SK-N-SH (cell line): ENCODE measurements at regions not wholly inside any gene's neighbourhood (a gene's known extent, or its start where the extent isn't known, plus 50 kb on each side); places are given as distances from the start of the nearest gene placed in this dataset.

ENCODE experiments used
- CTCF ChIA-PET: fragments of 300-600, 350-600 bp; formaldehyde crosslinking; extraction: SDS; loops from one replicate; lab custom pipeline; 2021; lab: Yijun Ruan, JAX
- POLR2A ChIA-PET: fragments of 350-600 bp; sonication (Branson Sonifier 250); formaldehyde crosslinking; extraction: SDS; loops from one replicate; lab custom pipeline; 2020; ENCODE audit warnings: antibody characterized with exemption, inconsistent platforms; lab: Yijun Ruan, JAX
- DNase-seq: peaks from one replicate; pipeline ENCODE4 v3.0.0; 2012
- H2AFZ ChIP-seq: fragments of 200-600 bp; sonication (generic); 2 replicates; pipeline ENCODE4 v1.8.1; 2016; ENCODE audit warnings: antibody characterized with exemption, mild to moderate bottlenecking, low read depth
- H3F3A ChIP-seq: fragments of 200-600 bp; sonication (generic); replicated peaks from 2 replicates; pipeline ENCODE3; 2016; ENCODE audit warnings: antibody characterized with exemption, mild to moderate bottlenecking; ENCODE audit not compliant: insufficient read depth
- H3K27ac ChIP-seq, 2 experiments: fragments of 200-500 bp in 1 of 2; fragments of 200-600 bp in 1 of 2; sonication (Bioruptor generic) in 1 of 2; sonication (generic), shearing (Covaris generic) in 1 of 2; 2 replicates each; pipeline versions ENCODE4 v1.5.1 to v1.6.1; 2014 to 2016; ENCODE audit warnings: low read depth in 2 of 2, inconsistent platforms in 1 of 2, low read length in 1 of 2, mild to moderate bottlenecking in 1 of 2, mixed read lengths in 1 of 2
- H3K27me3 ChIP-seq: fragments of 200-600 bp; sonication (generic), shearing (Covaris generic); 2 replicates; pipeline ENCODE4 v1.6.1; 2016; ENCODE audit warnings: mixed run types; ENCODE audit not compliant: insufficient read depth
- H3K36me3 ChIP-seq, 2 experiments: fragments of 200-500 bp in 1 of 2; fragments of 200-600 bp in 1 of 2; sonication (Bioruptor generic) in 1 of 2; sonication (generic) in 1 of 2; replicated peaks in 1 of 2; 2 replicates each; pipeline versions ENCODE3 to v1.5.1; 2014 to 2016; ENCODE audit warnings: low read length in 1 of 2, mild to moderate bottlenecking in 1 of 2; ENCODE audit not compliant: insufficient read depth in 2 of 2, control insufficient read depth in 1 of 2
- H3K4me1 ChIP-seq, 2 experiments: fragments of 200-500 bp in 1 of 2; fragments of 200-600 bp in 1 of 2; sonication (Bioruptor generic) in 1 of 2; sonication (generic), shearing (Covaris generic) in 1 of 2; 2 replicates each; pipeline versions ENCODE4 v1.5.1 to v1.6.1; 2014 to 2016; ENCODE audit warnings: low read depth in 1 of 2, low read length in 1 of 2, mixed run types in 1 of 2; ENCODE audit not compliant: insufficient read depth in 2 of 2, control insufficient read depth in 1 of 2
- H3K4me2 ChIP-seq: fragments of 200-600 bp; sonication (generic), shearing (Covaris generic); 2 replicates; pipeline ENCODE4 v1.6.1; 2017; ENCODE audit warnings: mixed run types
- H3K4me3 ChIP-seq, 2 experiments: fragments of 200-500 bp in 1 of 2; fragments of 200-600 bp in 1 of 2; sonication (Bioruptor generic) in 1 of 2; sonication (generic), shearing (Covaris generic) in 1 of 2; 2 replicates each; pipeline versions ENCODE4 v1.5.1 to v1.8.1; 2014 to 2016; ENCODE audit warnings: low read depth in 2 of 2, inconsistent platforms in 1 of 2, low read length in 1 of 2, mild to moderate bottlenecking in 1 of 2, mixed read lengths in 1 of 2, moderate library complexity in 1 of 2
- H3K79me2 ChIP-seq: fragments of 200-600 bp; sonication (generic); 2 replicates; pipeline ENCODE4 v1.8.1; 2017; ENCODE audit warnings: mild to moderate bottlenecking; ENCODE audit not compliant: insufficient read depth
- H3K9ac ChIP-seq: fragments of 200-600 bp; sonication (generic); 2 replicates; pipeline ENCODE4 v1.6.1; 2017; ENCODE audit warnings: mixed run types
- H3K9me2 ChIP-seq: fragments of 200-600 bp; sonication (generic); 2 replicates; pipeline ENCODE4 v1.6.1; 2017; ENCODE audit warnings: mixed run types
- H3K9me3 ChIP-seq: fragments of 200-600 bp; sonication (generic); 2 replicates; pipeline ENCODE4 v1.6.1; 2017; ENCODE audit warnings: mixed run types, mild to moderate bottlenecking, moderate library complexity
- H4K20me1 ChIP-seq: fragments of 200-600 bp; sonication (generic); 2 replicates; pipeline ENCODE4 v1.6.1; 2017; ENCODE audit warnings: mild to moderate bottlenecking, mixed run types; ENCODE audit not compliant: insufficient read depth
- CHD2 ChIP-seq: fragments of 150-350 bp; IDR thresholded peaks from 2 replicates; pipeline ENCODE4 v1.6.1; 2018; ENCODE audit warnings: low read length; ENCODE audit not compliant: partially characterized antibody
- ELF1 ChIP-seq: IDR thresholded peaks from 2 replicates; pipeline ENCODE4 v1.4.0; 2012
- EZH2phosphoT487 ChIP-seq: fragments of 200-600 bp; sonication (generic); IDR thresholded peaks from 2 replicates; pipeline ENCODE4 v1.6.1; 2017; ENCODE audit warnings: low read depth, mixed run types, mild to moderate bottlenecking, antibody characterized with exemption, moderate library complexity, borderline replicate concordance
- FOXM1 ChIP-seq: IDR thresholded peaks from 2 replicates; pipeline ENCODE4 v1.4.0; 2012; ENCODE audit warnings: low read depth, mild to moderate bottlenecking
- NRF1 ChIP-seq: IDR thresholded peaks from 2 replicates; pipeline ENCODE4 v1.6.1; 2012; ENCODE audit warnings: low read depth, mild to moderate bottlenecking, low read length
- POLR2AphosphoS5 ChIP-seq: IDR thresholded peaks from 2 replicates; pipeline ENCODE4 v1.6.1; 2012; ENCODE audit warnings: low read depth, low read length
- RAD21 ChIP-seq: IDR thresholded peaks from 2 replicates; pipeline ENCODE4 v1.6.1; 2012; ENCODE audit warnings: mild to moderate bottlenecking, low read length
- RCOR1 ChIP-seq: fragments of 150-350 bp; IDR thresholded peaks from 2 replicates; pipeline ENCODE4 v1.6.1; 2017; ENCODE audit warnings: antibody characterized with exemption, low read length
- REST ChIP-seq: IDR thresholded peaks from 2 replicates; pipeline ENCODE4 v1.6.1; 2012; ENCODE audit warnings: mild to moderate bottlenecking, low read depth, low read length, moderate library complexity
- RFX5 ChIP-seq: IDR thresholded peaks from 2 replicates; pipeline ENCODE4 v1.6.1; 2012; ENCODE audit warnings: mild to moderate bottlenecking, improper control_type of control experiment, low read length
- SIN3A ChIP-seq: IDR thresholded peaks from 2 replicates; pipeline ENCODE4 v1.6.1; 2012; ENCODE audit warnings: low read depth, mild to moderate bottlenecking, low read length, moderate library complexity, borderline replicate concordance
- SMC3 ChIP-seq: IDR thresholded peaks from 2 replicates; pipeline ENCODE4 v1.6.1; 2012; ENCODE audit warnings: low read depth, low read length, improper control_type of control experiment
- TEAD4 ChIP-seq: IDR thresholded peaks from 2 replicates; pipeline ENCODE4 v1.4.0; 2012; ENCODE audit warnings: mild to moderate bottlenecking, borderline replicate concordance; ENCODE audit not compliant: insufficient read depth
- YY1 ChIP-seq: IDR thresholded peaks from 2 replicates; pipeline ENCODE4 v1.4.0; 2012; ENCODE audit warnings: low read depth, mild to moderate bottlenecking
- WGBS: methylation state at CpG from one replicate; pipeline ENCODE4 v1.1.6; 2017; ENCODE audit warnings: low lambda C conversion rate; 5-methylcytosine and 5-hydroxymethylcytosine counted together
- TF ChIP-seq, protein P1 (sequence below): fragments of 150-350 bp; IDR thresholded peaks from 2 replicates; pipeline ENCODE4 v1.6.1; 2017; ENCODE audit warnings: antibody characterized with exemption, low read length, low read depth, borderline replicate concordance
- TF ChIP-seq, protein P2 (sequence below): IDR thresholded peaks from 2 replicates; pipeline ENCODE4 v1.4.0; 2012; ENCODE audit warnings: low read depth
- TF ChIP-seq, protein P3 (sequence below): IDR thresholded peaks from 2 replicates; pipeline ENCODE4; 2012

DNA sequence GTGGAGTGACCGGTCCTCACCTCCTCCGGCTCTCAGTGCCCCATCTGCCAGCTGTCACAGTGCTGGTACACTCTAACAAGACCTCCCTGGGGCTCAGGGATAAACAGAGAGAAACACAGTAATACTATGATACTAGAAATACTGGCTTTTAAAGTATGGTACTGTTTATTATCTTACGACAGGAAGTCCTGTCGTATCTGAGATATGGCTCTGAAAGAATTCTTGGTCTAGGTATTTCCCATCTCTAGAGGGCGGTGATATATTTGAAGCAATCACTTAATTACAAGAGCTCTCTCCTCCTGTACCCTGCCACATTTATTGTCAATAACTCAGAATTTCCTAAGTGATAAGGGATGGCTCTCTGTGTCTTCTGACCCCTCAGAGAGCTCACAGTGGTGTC is 119.1 kb downstream of the RRM1 start:
- WGBS: 8% methylated on average over 5 of the region's 5 CpGs
- CTCF ChIA-PET: interaction anchor here (0.7 to 2.0 kb wide), 2 partner anchors 26 to 345 kb away, joined by 3 to 9 read pairs; no protein-coding TSS in a partner anchor
- Histone ChIP-seq H3K4me2 (no peak overlapping the region), H3K36me3 (no peaks in the 10 kb centered on the region), H3K4me1 (no peaks in the 10 kb centered on the region), H4K20me1 (no peaks in the 10 kb centered on the region), H3K9me3 (no peaks in the 10 kb centered on the region), H3K27ac (no peak overlapping the region), H3K79me2 (no peaks in the 10 kb centered on the region), H3K27me3 (peaks cover 54% of the 10 kb centered on the region), H3F3A (no peaks in the 10 kb centered on the region), H3K9me2 (no peaks in the 10 kb centered on the region), H3K4me3 (no peak overlapping the region), H3K9ac (no peak overlapping the region), H2AFZ (no peak overlapping the region)
- TF ChIP-seq, protein P1, sequence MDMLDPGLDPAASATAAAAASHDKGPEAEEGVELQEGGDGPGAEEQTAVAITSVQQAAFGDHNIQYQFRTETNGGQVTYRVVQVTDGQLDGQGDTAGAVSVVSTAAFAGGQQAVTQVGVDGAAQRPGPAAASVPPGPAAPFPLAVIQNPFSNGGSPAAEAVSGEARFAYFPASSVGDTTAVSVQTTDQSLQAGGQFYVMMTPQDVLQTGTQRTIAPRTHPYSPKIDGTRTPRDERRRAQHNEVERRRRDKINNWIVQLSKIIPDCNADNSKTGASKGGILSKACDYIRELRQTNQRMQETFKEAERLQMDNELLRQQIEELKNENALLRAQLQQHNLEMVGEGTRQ: no peak
- TF ChIP-seq RFX5 (no peak), SIN3A (no peak), REST (no peak), RCOR1 (no peak), RAD21 (no peak), FOXM1 (no peak), SMC3 (no peak), CHD2 (no peak), ELF1 (no peak), POLR2AphosphoS5 (no peak), EZH2phosphoT487 (no peak), YY1 (no peak), NRF1 (no peak), TEAD4 (no peak)
- TF ChIP-seq, protein P2, sequence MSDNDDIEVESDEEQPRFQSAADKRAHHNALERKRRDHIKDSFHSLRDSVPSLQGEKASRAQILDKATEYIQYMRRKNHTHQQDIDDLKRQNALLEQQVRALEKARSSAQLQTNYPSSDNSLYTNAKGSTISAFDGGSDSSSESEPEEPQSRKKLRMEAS: no peak
- TF ChIP-seq, protein P3, sequence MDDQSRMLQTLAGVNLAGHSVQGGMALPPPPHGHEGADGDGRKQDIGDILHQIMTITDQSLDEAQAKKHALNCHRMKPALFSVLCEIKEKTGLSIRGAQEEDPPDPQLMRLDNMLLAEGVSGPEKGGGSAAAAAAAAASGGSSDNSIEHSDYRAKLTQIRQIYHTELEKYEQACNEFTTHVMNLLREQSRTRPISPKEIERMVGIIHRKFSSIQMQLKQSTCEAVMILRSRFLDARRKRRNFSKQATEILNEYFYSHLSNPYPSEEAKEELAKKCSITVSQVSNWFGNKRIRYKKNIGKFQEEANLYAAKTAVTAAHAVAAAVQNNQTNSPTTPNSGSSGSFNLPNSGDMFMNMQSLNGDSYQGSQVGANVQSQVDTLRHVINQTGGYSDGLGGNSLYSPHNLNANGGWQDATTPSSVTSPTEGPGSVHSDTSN: no peak
- DNase-seq: no peak
- POLR2A ChIA-PET: no interaction called here
